ENCODE measurements at regions not wholly inside any gene's neighbourhood (a gene's known extent, or its start where the extent isn't known, plus 50 kb on each side); places are given as distances from the start of the nearest gene placed in this dataset.
"Not testable (repeated sequence)": the region's sequence is repeated elsewhere in the genome, so short reads cannot be mapped to it uniquely, and the experiment has no call there.

DNA sequence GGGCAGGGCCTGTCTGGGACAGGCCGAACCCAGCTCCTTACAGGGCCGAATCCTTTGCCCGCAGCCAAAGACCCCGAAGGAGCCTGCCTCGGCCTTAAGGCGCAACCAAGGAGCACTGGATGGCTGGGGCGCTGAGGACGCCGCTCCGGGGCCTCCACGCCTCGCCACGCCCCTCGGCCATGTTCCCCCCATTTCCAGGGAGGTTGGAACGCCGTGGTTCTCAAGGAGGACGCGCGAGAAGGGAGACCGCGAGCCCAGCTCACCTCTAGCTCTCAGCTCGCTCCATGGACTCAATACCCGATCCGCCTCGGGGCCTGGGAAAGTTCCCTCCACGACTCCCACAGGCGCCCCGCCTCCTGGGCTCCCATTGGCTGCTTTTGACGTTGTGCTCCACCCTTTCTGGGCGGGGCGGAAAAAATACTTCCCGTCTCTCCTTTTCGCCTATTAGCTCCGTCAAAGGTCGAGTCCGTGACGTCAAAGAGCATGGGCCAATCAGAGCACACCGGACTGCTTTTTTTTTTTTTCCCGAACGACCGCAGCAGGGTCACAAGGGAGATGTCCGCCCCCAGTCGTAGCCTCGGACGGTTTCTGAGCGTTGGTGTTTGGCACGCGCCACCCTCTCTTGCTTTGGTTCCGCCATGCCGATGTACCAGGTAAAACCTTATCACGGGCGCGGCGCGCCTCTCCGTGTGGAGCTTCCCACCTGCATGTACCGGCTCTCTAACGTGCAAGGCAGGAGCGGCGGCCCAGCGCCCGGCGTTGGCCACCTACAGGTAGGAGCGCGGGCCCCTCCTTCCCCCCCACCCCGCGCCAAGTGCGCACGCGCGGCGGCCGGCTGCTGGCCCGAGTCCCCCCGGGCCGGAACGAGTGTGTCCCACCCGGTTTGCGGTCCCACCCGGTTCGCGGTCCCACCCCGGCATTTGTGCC lies 305.7 kb downstream of the TYW1 start (continued):
- TF ChIP-seq, protein P1, sequence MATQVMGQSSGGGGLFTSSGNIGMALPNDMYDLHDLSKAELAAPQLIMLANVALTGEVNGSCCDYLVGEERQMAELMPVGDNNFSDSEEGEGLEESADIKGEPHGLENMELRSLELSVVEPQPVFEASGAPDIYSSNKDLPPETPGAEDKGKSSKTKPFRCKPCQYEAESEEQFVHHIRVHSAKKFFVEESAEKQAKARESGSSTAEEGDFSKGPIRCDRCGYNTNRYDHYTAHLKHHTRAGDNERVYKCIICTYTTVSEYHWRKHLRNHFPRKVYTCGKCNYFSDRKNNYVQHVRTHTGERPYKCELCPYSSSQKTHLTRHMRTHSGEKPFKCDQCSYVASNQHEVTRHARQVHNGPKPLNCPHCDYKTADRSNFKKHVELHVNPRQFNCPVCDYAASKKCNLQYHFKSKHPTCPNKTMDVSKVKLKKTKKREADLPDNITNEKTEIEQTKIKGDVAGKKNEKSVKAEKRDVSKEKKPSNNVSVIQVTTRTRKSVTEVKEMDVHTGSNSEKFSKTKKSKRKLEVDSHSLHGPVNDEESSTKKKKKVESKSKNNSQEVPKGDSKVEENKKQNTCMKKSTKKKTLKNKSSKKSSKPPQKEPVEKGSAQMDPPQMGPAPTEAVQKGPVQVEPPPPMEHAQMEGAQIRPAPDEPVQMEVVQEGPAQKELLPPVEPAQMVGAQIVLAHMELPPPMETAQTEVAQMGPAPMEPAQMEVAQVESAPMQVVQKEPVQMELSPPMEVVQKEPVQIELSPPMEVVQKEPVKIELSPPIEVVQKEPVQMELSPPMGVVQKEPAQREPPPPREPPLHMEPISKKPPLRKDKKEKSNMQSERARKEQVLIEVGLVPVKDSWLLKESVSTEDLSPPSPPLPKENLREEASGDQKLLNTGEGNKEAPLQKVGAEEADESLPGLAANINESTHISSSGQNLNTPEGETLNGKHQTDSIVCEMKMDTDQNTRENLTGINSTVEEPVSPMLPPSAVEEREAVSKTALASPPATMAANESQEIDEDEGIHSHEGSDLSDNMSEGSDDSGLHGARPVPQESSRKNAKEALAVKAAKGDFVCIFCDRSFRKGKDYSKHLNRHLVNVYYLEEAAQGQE (IDR thresholded peaks at IDR 0.05) = peak; percentile 82

GRCh38 chr7:67304846-67305245 lies 308.2 kb downstream of the TYW1 start:
- H3K27me3 ChIP-seq (ENCODE audit: control insufficient read depth in 4 of 4, insufficient read depth in 4 of 4, low read length in 3 of 4); H3K27ac ChIP-seq (ENCODE audit: low read depth in 1 of 2, low read length in 2 of 2); DNase-seq (ENCODE audit: low spot score); H3K4me3 ChIP-seq (ENCODE audit: low read depth in 1 of 3, low read length in 3 of 3); H3K9me3 ChIP-seq (ENCODE audit: control insufficient read depth in 4 of 4, low read length in 3 of 4); H3K4me1 ChIP-seq (ENCODE audit: control insufficient read depth in 4 of 4, insufficient read depth in 4 of 4, low read length in 3 of 4); H3K9ac ChIP-seq (ENCODE audit: low read depth in 1 of 2, low read length in 2 of 2): not testable (repeated sequence)
- 96% methylated on average over 3 of the region's 3 CpGs for WGBS
- peaks cover 11 to 24% (median 16%) of the 10 kb centered on the region in 4 donors for H3K36me3 ChIP-seq (ENCODE audit: control insufficient read depth in 4 of 4, insufficient read depth in 3 of 4, low read depth in 1 of 4, low read length in 3 of 4)

DNA sequence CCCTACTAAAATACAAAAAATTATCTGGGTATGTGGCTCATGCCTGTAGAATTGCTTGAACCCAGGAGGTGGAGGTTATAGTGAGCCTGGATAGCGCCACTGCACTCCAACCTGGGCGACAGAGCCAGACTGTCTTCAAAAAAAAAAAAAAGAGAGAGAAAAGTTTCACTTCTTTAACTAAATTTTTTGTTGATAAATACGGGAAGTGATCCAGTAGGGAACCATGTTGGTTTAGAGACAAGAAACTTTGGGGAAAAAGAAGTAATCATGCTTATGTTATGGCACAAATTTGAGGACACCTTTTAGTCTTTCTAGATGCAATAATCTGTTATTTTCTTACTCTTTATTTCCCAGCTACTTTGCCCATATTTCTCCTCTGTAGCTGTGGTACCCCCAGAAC lies 309.7 kb downstream of the TYW1 start:
- Histone ChIP-seq H3K4me1 (ENCODE audit: control insufficient read depth in 4 of 4, insufficient read depth in 4 of 4, low read length in 3 of 4) (peaks cover 0 to 4% (median 1%) of the 10 kb centered on the region in 4 donors), H3K27me3 (ENCODE audit: control insufficient read depth in 4 of 4, insufficient read depth in 4 of 4, low read length in 3 of 4) (no peaks in the 10 kb centered on the region), H3K4me3 (ENCODE audit: low read depth in 1 of 3, low read length in 3 of 3) (no peak overlapping the region), H3K36me3 (ENCODE audit: control insufficient read depth in 4 of 4, insufficient read depth in 3 of 4, low read depth in 1 of 4, low read length in 3 of 4) (peaks cover 14 to 39% (median 26%) of the 10 kb centered on the region in 4 donors), H3K9ac (ENCODE audit: low read depth in 1 of 2, low read length in 2 of 2) (no peak overlapping the region), H3K27ac (ENCODE audit: low read depth in 1 of 2, low read length in 2 of 2) (no peak overlapping the region), H3K9me3 (ENCODE audit: control insufficient read depth in 4 of 4, low read length in 3 of 4) (no peaks in the 10 kb centered on the region)
- no peak for DNase-seq (ENCODE audit: low spot score)
- 96% methylated on average over 3 of the region's 3 CpGs for WGBS
- TF ChIP-seq JUND (IDR thresholded peaks at IDR 0.05) (no peak), FOXA1 (IDR thresholded peaks at IDR 0.05) (no peak), RAD21 (IDR thresholded peaks at IDR 0.05) (no peak), GABPA (IDR thresholded peaks at IDR 0.05 in 1 of 2, conservative IDR thresholded peaks at IDR 0.05 in 1 of 2) (no peak)

- no peaks in the 10 kb centered on the region for H3K9me3 ChIP-seq (ENCODE audit: control insufficient read depth in 4 of 4, low read length in 3 of 4)
- DNase-seq (ENCODE audit: low spot score) = no peak
- no peaks in the 10 kb centered on the region for H3K4me1 ChIP-seq (ENCODE audit: control insufficient read depth in 4 of 4, insufficient read depth in 4 of 4, low read length in 3 of 4)
- 94% methylated on average over 4 of the region's 4 CpGs for WGBS
- H3K27ac ChIP-seq (ENCODE audit: low read depth in 1 of 2, low read length in 2 of 2) = no peak overlapping the region
- H3K9ac ChIP-seq (ENCODE audit: low read depth in 1 of 2, low read length in 2 of 2) = no peak overlapping the region
- peaks cover 15 to 61% (median 43%) of the 10 kb centered on the region in 4 donors for H3K36me3 ChIP-seq (ENCODE audit: control insufficient read depth in 4 of 4, insufficient read depth in 3 of 4, low read depth in 1 of 4, low read length in 3 of 4)
- TF ChIP-seq HNF4G (IDR thresholded peaks at IDR 0.05) (no peak), EGR1 (IDR thresholded peaks at IDR 0.05; ENCODE audit: low read depth in 2 of 2) (no peak), TAF1 (conservative IDR thresholded peaks at IDR 0.05) (no peak), SP1 (IDR thresholded peaks at IDR 0.05) (no peak), FOXA2 (IDR thresholded peaks at IDR 0.05) (no peak), JUND (IDR thresholded peaks at IDR 0.05) (no peak), RAD21 (IDR thresholded peaks at IDR 0.05) (no peak)
- H3K27me3 ChIP-seq (ENCODE audit: control insufficient read depth in 4 of 4, insufficient read depth in 4 of 4, low read length in 3 of 4) = no peaks in the 10 kb centered on the region
- no peak overlapping the region for H3K4me3 ChIP-seq (ENCODE audit: low read depth in 1 of 3, low read length in 3 of 3)
These were observed 313.3 kb downstream of the TYW1 start for GRCh38 chr7:67309764-67310549.
